ENCODE measurements at regions not wholly inside any gene's neighbourhood (a gene's known extent, or its start where the extent isn't known, plus 50 kb on each side); places are given as distances from the start of the nearest gene placed in this dataset.
"Not testable (repeated sequence)": the region's sequence is repeated elsewhere in the genome, so short reads cannot be mapped to it uniquely, and the experiment has no call there.

DNA sequence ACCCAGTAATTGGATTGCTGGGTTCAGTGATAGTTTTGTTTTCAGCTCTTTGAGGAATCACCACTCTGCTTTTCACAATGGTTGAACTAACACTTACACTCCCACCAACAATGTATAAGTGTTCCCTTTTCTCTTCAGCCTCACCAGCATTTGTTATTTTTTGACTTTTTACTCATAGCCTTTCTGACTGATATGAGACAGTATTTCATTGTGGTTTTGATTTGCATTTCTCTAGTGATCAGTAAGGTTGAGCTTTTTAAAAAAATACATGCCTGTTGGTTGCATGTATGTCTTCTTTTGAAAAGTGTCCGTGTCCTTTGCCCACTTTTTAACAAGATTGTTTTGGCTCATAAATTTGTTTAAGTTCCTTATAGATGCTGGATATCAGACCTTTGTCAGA, 185.7 kb upstream of the CCNH start:
- DNase-seq, result no peak

DNA sequence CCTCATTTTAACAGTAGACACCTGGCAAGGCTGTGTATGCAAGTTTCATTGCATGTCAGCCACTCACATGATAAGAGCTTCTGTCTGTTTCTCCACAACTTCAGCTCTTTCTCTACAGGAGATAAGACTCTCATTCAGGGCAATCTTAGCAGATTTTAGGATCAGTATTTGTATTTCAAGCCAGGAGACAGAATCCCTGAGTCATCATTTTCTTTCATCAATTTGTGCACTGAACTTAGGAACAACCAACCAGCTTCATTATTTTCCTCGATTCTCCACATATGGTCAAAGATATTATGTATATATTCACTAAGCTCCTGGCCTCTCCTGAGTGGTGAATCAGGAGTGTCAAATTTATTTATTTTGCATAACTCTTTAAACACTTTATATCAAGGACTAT, 181.8 kb upstream of the CCNH start:
- no peak for DNase-seq

- no peak for DNase-seq
These were observed 176.9 kb upstream of the CCNH start for GRCh38 chr5:87589587-87589986.

DNA sequence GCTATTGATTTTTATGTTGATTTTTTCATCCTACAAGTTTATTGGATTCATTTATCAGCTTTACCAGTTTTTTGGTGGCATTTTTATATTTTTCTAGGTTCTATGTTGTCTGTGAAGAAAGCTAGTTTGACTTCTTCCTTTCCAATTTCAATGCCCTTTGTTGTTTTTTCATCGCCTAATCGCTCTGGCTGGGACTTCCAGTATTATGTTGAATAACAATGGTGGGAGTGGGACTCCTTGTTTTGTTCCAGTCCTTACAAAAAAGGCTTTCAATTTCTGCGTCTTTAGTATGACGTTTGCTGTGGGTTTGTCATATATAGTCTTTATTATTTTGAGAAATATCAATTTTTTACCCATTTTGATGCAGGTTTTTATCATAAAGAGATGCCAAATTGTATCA, 175.6 kb upstream of the CCNH start:
- no peak for DNase-seq

DNA sequence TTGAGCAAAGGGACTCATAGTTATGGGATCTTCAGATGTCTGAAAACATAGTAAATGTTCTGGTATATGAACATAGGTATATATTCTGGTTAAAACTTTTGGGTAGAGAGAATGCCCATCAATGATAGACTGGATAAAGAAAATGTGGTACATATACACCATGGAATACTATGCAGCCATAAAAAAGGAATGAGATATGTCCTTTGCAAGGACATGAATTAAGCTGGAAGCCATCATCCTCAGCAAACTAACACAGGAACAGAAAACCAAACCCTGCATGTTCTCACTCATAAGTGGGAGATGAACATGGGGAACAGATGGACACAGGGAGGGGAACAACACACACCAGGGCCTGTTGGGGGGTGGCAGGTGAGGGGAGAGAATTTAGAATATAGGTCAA, 171.0 kb upstream of the CCNH start:
- DNase-seq, result not testable (repeated sequence)

DNA sequence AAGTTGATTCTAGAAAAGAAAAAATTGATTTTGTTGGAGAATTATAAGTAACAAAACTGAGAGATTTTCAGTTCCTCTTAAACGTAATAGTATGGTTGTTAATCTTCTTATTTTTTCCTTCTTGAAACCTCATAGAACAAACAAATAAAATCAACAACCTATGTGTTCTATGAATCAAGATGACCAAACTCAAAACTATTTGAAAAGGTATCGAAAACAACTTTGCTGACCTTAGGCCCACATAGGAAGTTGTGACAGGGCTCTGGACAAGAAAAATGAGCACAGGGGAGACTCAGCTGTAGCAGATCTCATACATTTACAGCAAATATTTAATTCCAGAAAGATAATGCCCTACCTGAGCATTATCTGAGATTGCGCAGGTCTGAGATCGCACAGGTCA, 169.4 kb upstream of the CCNH start:
- no peak for DNase-seq

DNA sequence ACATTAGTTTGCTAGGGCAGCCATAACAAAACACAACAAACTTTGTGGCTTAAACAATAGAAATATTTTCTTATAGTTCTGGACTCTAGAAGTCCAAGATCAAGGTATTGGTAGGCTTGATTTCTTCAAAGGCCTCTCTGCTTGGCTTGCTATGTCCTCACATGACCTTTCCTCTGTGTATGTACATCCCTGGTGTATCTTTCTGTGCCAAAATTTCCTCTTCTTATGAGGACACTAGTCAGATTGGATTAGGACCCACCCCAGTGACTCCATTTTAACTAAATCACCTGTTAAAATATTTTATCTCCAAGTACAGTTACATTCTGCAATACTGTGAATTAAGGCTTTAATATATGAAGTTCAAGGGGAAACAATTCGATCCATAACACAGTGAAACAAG, 168.9 kb upstream of the CCNH start:
- peak in 1 of 2 experiments; percentile 2 for DNase-seq

DNA sequence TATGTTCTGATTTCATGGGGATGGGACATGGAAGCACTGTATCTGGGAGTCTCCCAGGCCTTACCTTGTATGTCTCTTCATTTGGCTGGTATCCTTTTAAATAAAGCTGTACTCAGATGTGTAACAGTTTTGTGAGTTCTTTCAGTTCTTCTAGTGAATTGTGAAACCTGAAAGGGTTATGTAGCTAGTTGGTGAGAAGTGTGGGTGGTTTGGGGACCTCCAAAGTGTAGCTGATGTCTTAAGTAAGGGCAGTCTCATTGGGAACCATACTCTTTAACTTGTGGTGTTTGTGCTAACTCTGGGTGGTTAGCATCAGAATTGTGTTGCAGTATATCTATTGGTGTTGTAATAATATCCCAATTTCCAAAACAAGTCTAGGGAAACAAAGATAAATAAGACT, 166.9 kb upstream of the CCNH start:
- DNase-seq, result no peak

DNA sequence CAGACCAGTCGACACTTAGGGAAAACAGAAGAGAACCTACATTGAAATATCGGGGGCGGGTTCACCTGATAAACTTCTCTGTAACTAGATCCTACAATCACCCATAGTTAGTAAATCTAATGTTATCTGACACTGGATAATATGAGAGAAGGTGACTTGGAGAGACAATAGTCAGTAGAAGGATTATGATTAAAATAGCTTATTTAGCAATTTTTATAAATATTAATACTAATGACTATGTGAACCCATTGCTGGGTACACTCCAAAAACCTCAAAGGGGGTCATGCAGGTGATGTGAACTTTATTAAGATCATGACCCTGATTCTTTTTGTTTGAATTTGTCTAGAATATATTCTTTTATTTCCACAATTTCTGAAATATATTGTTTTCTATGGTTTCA, 164.1 kb upstream of the CCNH start:
- no peak for DNase-seq

DNA sequence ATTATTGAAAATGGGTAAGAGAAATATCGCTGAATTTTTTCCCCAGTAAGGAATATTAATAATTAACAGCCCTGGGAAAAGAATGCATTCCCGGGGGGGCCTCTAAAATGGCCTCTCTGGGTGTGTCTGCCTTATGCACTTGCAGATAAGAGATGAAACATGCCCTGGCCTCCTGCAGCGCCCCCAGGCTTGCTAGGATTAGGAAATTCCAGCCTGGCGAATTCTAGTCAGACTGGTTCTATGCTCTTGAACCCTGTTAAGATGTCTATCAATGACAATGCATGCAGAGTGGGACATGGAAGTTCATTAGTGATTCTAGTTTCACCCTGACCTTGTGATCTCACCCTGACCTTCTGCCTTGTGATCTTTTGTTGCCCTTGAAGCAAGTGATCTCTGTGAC, 163.6 kb upstream of the CCNH start:
- not testable (repeated sequence) for DNase-seq

- peak; percentile 32 to 86 for DNase-seq
These were observed 161.4 kb upstream of the CCNH start for GRCh38 chr5:87574106-87574505.

DNA sequence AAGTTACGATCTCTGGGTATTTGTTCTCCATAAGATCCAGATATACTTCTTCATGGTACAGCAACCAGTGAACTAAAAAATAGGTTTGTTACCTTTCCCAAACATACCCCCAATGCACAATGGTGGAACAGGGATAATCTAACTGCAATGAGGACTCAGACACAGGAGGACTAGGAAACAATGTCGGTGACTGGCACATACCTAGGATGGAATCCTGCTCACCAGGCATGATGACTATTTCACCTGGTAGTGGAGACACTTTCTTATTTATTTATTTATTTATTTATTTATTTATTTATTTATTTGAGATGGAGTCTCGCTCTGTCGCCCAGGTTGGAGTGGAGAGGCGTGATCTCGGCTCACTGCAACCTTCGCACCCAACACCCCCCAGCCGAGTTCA, 159.9 kb upstream of the CCNH start:
- no peak for DNase-seq

DNA sequence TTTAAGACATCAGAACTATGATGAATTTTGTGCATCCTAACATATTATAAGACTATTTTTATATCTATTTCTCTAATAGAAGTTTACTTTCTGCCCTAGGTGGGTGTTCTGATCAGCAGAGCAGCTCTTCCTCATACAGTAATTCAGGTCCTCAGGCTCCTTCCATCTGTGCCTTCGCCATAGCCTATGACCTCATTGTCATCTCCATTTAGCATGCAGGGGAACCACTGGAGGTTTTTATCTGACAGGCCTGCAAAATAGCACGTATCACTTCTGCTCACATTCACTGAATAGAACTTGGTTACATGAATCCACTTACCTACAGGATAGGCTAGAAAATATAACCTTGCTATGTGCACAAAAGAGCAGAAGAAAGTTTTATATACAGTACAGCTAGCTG, 159.4 kb upstream of the CCNH start:
- no peak for DNase-seq

- no peak for DNase-seq
These were observed 157.6 kb upstream of the CCNH start for GRCh38 chr5:87570366-87570765.

DNA sequence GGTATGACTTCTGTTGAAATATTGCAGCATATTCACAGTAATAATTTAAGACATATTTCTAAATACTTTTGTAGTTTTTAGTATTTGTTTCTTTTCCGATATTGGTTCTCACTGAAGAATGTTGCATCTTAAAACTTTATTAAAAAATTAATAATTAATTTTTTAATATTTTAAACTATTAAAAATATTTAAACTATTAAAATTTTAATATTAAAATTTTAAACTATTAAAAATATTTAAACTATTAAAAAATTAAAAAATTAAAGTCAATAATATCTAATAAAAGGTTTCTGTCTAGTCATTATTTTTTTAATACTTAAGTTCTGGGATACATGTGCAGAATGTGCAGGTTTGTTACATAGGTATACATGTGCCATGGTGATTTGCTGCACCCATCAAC, 149.3 kb upstream of the CCNH start:
- DNase-seq, result no peak

- DNase-seq, result no peak
These were observed 147.8 kb upstream of the CCNH start for GRCh38 chr5:87560528-87560927.

- no peak for DNase-seq
These were observed 139.2 kb upstream of the CCNH start for GRCh38 chr5:87551911-87552310.

DNA sequence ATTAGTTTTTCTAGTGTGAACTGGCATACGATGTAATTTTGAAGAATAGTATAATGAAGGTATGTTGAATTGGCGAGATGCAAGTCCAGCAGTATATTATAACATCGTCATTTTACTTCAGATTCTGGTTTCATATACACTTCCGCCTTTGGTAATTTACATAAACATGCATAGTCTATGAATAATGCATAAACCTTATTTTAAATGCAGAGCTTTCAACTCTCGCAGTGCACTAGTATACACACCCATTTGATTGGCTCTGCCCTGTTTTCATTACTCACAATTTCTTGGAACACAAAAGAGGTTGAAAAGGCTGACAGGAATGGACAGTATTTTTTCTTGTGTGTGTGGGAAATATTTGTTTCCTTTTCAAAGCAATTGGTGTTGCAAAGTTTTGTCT, 128.9 kb upstream of the CCNH start:
- no peak for DNase-seq

- DNase-seq, result peak; percentile 70 to 96
These were observed 128.3 kb upstream of the CCNH start for GRCh38 chr5:87541033-87541432.

GRCh38 chr5:87539839-87540238, 127.1 kb upstream of the CCNH start:
- DNase-seq, result no peak

- no peak for DNase-seq
These were observed 123.6 kb upstream of the CCNH start for GRCh38 chr5:87536365-87536764.

GRCh38 chr5:87535706-87536105, 123.0 kb upstream of the CCNH start:
- no peak for DNase-seq

GRCh38 chr5:87529486-87530076, 116.9 kb upstream of the CCNH start:
- DNase-seq, result no peak

- no peak for DNase-seq
These were observed 113.4 kb upstream of the CCNH start for GRCh38 chr5:87526131-87526530.

DNA sequence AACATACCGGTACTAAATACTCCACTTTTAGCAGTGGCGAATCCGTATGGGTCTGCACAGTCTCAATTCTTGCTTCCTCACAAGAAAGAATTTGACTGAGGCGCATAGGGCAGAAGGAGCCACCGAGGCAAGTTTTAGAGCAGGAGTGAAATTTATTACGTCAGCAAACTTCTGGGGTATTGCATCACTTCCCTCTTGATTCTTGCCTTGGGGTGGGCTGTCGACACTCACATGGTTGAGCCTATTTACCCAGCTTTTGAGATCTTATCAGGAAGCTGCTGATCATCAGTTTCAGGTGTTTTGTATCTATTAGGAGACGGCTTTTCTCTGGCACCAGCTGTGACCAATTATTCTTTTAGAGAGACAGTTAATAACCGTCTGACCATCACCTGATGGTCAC, 111.5 kb upstream of the CCNH start:
- DNase-seq, result no peak

DNA sequence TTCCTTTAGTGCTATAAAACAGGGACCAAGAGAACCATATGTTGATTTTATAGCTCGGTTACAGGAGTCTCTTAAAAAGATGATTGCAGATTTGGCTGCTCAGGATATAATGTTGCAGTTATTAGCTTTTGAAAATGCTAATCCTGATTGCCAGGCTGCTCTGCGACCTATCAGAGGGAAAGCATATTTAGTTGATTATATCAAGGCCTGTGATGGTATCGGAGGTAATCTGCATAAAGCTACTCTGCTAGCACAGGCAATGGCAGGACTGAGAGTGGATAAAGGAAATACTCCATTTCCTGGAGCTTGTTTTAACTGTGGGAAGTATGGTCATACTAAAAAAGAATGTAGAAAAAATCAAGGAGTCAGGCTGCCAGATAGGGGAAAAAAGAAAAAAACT, 99.0 kb upstream of the CCNH start:
- DNase-seq, result not testable (repeated sequence)

All from cerebellar nuclear complex (tissue), 1 donor.